CD4-positive, CD25-positive, alpha-beta regulatory T cell (primary cell): ENCODE measurements at regions not wholly inside any gene's neighbourhood (a gene's known extent, or its start where the extent isn't known, plus 50 kb on each side); places are given as distances from the start of the nearest gene placed in this dataset.

Source experiments
- ATAC-seq, 2 donors: fragments of 150-1000 bp; cut with Tn5 transposase; one replicate each; pipeline ENCODE4 v1.10.0; 2021; ENCODE audit warnings: low read depth in 2 of 2, moderate number of reproducible peaks in 2 of 2, moderate library complexity in 1 of 2
- DNase-seq, 3 donors: peaks; one replicate each; pipeline versions ENCODE4 v3.0.0 to v3.0.0-alpha.2; 2012 to 2022; ENCODE audit warnings: mixed read lengths in 1 of 3
- H3K27ac ChIP-seq: one replicate; pipeline ENCODE4 v1.7.0; 2013; ENCODE audit warnings: mild to moderate bottlenecking, low read length; ENCODE audit not compliant: insufficient read depth, poor library complexity, severe bottlenecking
- H3K27me3 ChIP-seq: one replicate; pipeline ENCODE4 v1.7.0; 2013; ENCODE audit warnings: low read length; ENCODE audit not compliant: control insufficient read depth, insufficient read depth
- H3K36me3 ChIP-seq: one replicate; pipeline ENCODE4 v1.7.0; 2013; ENCODE audit warnings: mild to moderate bottlenecking, low read length, moderate library complexity; ENCODE audit not compliant: control insufficient read depth, insufficient read depth
- H3K4me1 ChIP-seq: 2 replicates; pipeline ENCODE4 v1.7.0; 2013; ENCODE audit warnings: mild to moderate bottlenecking, low read length; ENCODE audit not compliant: insufficient read depth, control insufficient read depth, poor library complexity, severe bottlenecking
- H3K4me3 ChIP-seq: one replicate; pipeline ENCODE4 v1.7.0; 2013; ENCODE audit warnings: low read depth, mild to moderate bottlenecking, low read length, moderate library complexity
- H3K9me3 ChIP-seq, 2 experiments: 1 replicate in 1 of 2; 2 replicates in 1 of 2; pipeline ENCODE4 v1.7.0; 2013; ENCODE audit warnings: low read length in 2 of 2, mild to moderate bottlenecking in 1 of 2, moderate library complexity in 1 of 2; ENCODE audit not compliant: control insufficient read depth in 2 of 2
- H3K27ac Mint-ChIP-seq, 3 donors: one replicate each; pipeline ENCODE4 v1.8.0; 2020 to 2022; ENCODE audit warnings: mild to moderate bottlenecking in 3 of 3, mixed read lengths in 3 of 3, moderate library complexity in 2 of 3
- H3K27me3 Mint-ChIP-seq: one replicate; pipeline ENCODE4 v1.8.0; 2022; ENCODE audit warnings: mild to moderate bottlenecking, mixed read lengths
- H3K36me3 Mint-ChIP-seq: one replicate; pipeline ENCODE4 v1.8.0; 2020; ENCODE audit warnings: mixed read lengths
- H3K4me1 Mint-ChIP-seq, 4 donors: one replicate each; pipeline ENCODE4 v1.8.0; 2020 to 2022; ENCODE audit warnings: mixed read lengths in 4 of 4, mild to moderate bottlenecking in 1 of 4
- H3K4me3 Mint-ChIP-seq, 4 donors: one replicate each; pipeline ENCODE4 v1.8.0; 2020 to 2022; ENCODE audit warnings: mild to moderate bottlenecking in 4 of 4, mixed read lengths in 4 of 4, moderate library complexity in 3 of 4
- H3K9me3 Mint-ChIP-seq, 7 donors: one replicate each; pipeline ENCODE4 v1.8.0; 2020 to 2022; ENCODE audit warnings: mixed read lengths in 7 of 7, mild to moderate bottlenecking in 3 of 7, moderate library complexity in 2 of 7

DNA sequence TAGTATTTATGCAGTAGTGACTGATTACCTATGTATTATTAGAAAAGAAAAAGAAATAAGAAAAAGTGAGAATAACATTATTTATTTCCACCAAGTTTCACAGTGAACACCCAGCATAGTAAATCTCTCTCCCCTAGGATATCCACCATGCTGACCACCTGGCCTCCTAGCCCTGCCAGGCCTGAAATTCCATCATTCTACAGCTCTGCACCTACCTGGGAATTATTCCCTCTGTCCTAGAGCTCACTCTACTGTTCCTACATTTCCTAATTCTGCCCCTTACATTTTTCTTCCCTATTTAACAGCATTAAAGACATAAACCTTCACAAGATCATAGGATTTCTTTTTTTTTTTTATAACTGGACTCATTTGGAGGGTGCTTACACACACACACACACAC is 525.3 kb upstream of the PPP2R3A start:
- DNase-seq, result no peak
- Histone ChIP-seq H3K27ac (no peak overlapping the region), H3K27me3 (no peaks in the 10 kb centered on the region), H3K9me3 (no peaks in the 10 kb centered on the region), H3K4me3 (no peak overlapping the region), H3K4me1 (no peaks in the 10 kb centered on the region), H3K36me3 (no peaks in the 10 kb centered on the region)
- Mint-ChIP-seq H3K27me3 (peaks cover 4% of the 10 kb centered on the region), H3K4me1 (no peaks in the 10 kb centered on the region), H3K9me3 (peaks cover 0 to 4% (median 0%) of the 10 kb centered on the region in 7 donors), H3K36me3 (no peaks in the 10 kb centered on the region), H3K4me3 (no peak overlapping the region), H3K27ac (no peak overlapping the region)
- ATAC-seq, result no peak

DNA sequence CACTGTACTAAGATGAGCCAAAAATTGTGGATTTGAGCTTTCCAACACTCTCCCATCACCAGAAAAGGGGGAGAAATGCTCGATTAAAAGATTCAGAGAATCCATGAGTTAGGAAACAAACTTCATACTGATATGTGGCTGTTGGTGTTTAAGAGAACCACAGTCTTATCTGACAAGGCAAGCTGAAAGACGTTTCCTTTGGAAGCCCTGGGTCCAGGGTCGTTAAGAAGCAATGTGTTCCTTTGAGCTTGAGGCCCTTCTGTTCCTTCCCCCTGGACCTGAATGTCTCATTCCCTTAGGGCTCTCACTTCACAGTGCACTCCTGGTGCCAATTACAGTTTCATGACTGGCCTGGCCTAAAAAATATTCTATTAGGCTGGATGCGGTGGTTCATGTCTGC is 524.8 kb upstream of the PPP2R3A start:
- DNase-seq, result no peak
- Histone ChIP-seq H3K9me3 (no peaks in the 10 kb centered on the region), H3K27ac (no peak overlapping the region), H3K4me3 (no peak overlapping the region), H3K27me3 (no peaks in the 10 kb centered on the region), H3K4me1 (no peaks in the 10 kb centered on the region), H3K36me3 (no peaks in the 10 kb centered on the region)
- Mint-ChIP-seq H3K36me3 (no peaks in the 10 kb centered on the region), H3K4me3 (no peak overlapping the region), H3K4me1 (no peaks in the 10 kb centered on the region), H3K27me3 (peaks cover 4% of the 10 kb centered on the region), H3K27ac (no peak overlapping the region), H3K9me3 (peaks cover 0 to 4% (median 0%) of the 10 kb centered on the region in 7 donors)
- no peak for ATAC-seq

DNA sequence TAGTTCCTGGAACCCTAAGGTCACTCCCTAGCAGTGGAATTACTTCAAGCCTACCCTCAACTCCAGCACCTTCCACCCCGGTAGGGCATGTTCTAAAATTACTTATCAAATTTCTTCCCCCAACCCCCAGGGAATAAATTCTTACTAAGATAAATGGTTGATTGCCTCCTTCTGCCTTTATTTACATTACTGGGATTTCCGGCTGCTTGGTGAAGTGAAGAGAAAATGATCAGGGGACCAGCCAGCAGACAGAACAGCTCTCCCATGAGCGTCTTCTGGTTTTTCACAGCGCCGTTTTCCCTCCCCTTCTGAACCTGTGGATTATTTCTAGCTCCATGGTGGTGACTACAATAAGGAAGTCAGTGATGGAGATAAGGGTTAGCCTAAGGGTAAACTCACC is 521.5 kb upstream of the PPP2R3A start:
- Mint-ChIP-seq H3K9me3 (peaks cover 0 to 4% (median 0%) of the 10 kb centered on the region in 7 donors), H3K36me3 (no peaks in the 10 kb centered on the region), H3K27me3 (peaks cover 4% of the 10 kb centered on the region), H3K27ac (no peak overlapping the region), H3K4me3 (no peak overlapping the region), H3K4me1 (no peaks in the 10 kb centered on the region)
- Histone ChIP-seq H3K4me1 (no peaks in the 10 kb centered on the region), H3K4me3 (no peak overlapping the region), H3K9me3 (no peaks in the 10 kb centered on the region), H3K36me3 (no peaks in the 10 kb centered on the region), H3K27ac (no peak overlapping the region), H3K27me3 (no peaks in the 10 kb centered on the region)
- no peak for ATAC-seq
- DNase-seq, result no peak

DNA sequence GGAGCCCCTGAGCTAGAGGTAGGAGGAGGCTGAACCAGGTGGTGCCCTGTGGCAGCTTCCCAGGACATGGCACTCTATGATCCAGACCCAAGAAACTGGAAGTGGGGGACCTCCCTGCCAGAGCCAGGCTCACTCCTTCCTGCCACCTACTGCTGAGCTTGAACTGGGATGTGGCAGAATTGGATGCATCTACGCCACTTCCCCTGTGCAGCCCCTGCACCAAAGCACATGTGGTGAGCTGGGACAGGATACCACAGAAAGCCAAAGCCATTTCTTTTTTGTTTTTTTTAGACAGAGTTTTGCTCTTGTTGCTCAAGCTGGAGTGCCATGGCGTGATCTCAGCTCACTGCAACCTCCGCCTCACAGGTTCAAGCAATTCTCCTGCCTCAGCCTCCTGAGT is 518.0 kb upstream of the PPP2R3A start:
- no peak overlapping the region for H3K4me3 Mint-ChIP-seq
- no peak for DNase-seq

DNA sequence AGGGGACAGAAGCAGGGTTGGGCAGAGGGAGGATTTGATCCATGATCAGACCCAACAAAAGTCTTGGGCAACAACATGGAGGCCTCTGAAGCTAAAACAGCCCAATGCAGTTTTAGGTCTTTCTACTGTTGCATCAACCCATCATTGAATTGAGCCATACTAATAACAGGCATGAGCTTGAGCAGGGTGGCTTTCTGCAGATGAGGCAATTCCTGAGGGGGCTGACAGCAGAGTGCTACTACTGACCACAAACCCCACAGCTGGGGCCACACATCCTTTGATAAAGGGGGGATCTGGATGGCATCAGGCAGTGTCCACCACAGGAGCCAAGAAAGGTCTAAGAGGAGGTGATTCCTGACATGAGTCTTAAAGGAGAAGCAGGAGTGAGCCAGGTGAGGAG is 517.0 kb upstream of the PPP2R3A start:
- no peak for ATAC-seq
- H3K4me1 Mint-ChIP-seq, result no peaks in the 10 kb centered on the region

More for the DNA sequence above, 518.0 kb upstream of the PPP2R3A start:
- Mint-ChIP-seq H3K27me3 (no peaks in the 10 kb centered on the region), H3K9me3 (peaks cover 0 to 6% (median 0%) of the 10 kb centered on the region in 7 donors), H3K27ac (no peak overlapping the region), H3K36me3 (no peaks in the 10 kb centered on the region), H3K4me1 (no peaks in the 10 kb centered on the region)
- no peak overlapping the region for H3K27ac ChIP-seq
- no peaks in the 10 kb centered on the region for H3K27me3 ChIP-seq
- no peak overlapping the region for H3K4me3 ChIP-seq
- H3K9me3 ChIP-seq, result no peaks in the 10 kb centered on the region
- H3K4me1 ChIP-seq, result no peaks in the 10 kb centered on the region
- no peak for ATAC-seq
- H3K36me3 ChIP-seq, result no peaks in the 10 kb centered on the region

DNA sequence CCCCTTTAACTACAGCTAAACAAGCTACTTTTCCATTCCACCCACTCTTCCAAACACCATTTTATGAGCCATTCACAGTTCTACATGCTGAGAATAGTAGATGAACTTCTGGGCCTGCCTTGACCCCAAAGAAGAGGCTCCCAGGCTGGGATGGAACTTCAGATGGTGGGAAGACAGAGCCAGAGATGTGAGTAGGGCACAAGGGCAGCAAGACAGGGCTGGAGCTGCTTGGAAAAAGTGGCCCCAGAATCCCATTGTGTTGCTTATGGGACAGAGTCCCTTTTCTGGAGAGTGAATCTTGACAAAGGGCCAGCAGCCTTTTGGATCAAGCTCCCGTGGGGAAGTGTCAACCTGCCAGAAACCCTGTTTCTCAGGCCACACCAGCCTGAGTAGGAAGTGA is 516.5 kb upstream of the PPP2R3A start:
- H3K4me3 ChIP-seq, result no peak overlapping the region
- H3K9me3 ChIP-seq, result no peaks in the 10 kb centered on the region
- H3K27me3 Mint-ChIP-seq, result no peaks in the 10 kb centered on the region
- ATAC-seq, result no peak
- no peaks in the 10 kb centered on the region for H3K4me1 ChIP-seq
- H3K36me3 Mint-ChIP-seq, result no peaks in the 10 kb centered on the region
- H3K27me3 ChIP-seq, result no peaks in the 10 kb centered on the region
- DNase-seq, result no peak
- no peaks in the 10 kb centered on the region for H3K36me3 ChIP-seq
- H3K27ac ChIP-seq, result no peak overlapping the region
- H3K9me3 Mint-ChIP-seq, result peaks cover 0 to 4% (median 0%) of the 10 kb centered on the region in 7 donors
- H3K4me1 Mint-ChIP-seq, result no peaks in the 10 kb centered on the region
- no peak overlapping the region for H3K27ac Mint-ChIP-seq
- H3K4me3 Mint-ChIP-seq, result no peak overlapping the region

More for the DNA sequence above, 517.0 kb upstream of the PPP2R3A start:
- Mint-ChIP-seq H3K4me3 (no peak overlapping the region), H3K27me3 (no peaks in the 10 kb centered on the region), H3K36me3 (no peaks in the 10 kb centered on the region), H3K9me3 (peaks cover 0 to 4% (median 0%) of the 10 kb centered on the region in 7 donors), H3K27ac (no peak overlapping the region)
- Histone ChIP-seq H3K4me3 (no peak overlapping the region), H3K4me1 (no peaks in the 10 kb centered on the region), H3K27ac (no peak overlapping the region), H3K9me3 (no peaks in the 10 kb centered on the region), H3K27me3 (no peaks in the 10 kb centered on the region), H3K36me3 (no peaks in the 10 kb centered on the region)
- no peak for DNase-seq

DNA sequence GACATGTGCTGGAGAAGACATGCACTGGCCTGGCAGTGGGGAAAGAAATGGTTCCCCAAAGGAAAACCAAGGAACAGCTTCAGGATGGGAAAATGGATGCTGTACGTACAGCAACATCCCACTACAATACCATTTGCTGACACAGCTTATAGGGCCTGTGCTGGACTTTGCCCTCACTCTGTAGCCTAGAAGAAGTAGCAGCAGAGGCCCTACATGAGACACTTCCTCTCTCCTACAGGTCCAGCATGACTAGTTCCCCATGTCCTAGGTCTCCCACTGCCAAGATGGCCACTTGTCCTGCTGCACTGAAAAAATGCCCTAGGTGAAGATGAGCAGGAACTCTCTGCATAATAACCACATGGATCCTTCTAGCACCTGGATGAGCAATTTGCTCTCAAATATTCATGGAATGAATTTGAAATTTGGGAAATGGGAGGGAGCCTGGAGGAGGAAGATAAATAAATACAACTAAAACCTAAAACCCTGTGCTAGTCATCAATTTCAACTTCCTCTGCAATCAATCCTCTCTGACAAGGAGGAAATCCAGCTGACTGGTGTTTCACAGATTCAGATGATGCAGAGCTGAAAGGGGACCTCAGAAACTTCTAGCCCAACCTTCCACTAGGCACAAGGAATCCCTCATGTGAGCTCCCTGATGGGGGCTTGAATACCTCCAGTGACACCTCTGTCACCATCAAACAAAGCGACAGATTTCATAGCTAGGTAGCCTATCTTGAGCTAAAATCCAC is 514.3 kb upstream of the PPP2R3A start:
- no peak for ATAC-seq
- Mint-ChIP-seq H3K27me3 (no peaks in the 10 kb centered on the region), H3K9me3 (peaks cover 0 to 6% (median 0%) of the 10 kb centered on the region in 7 donors), H3K4me3 (no peak overlapping the region), H3K4me1 (no peaks in the 10 kb centered on the region), H3K27ac (no peak overlapping the region), H3K36me3 (no peaks in the 10 kb centered on the region)
- Histone ChIP-seq H3K9me3 (no peaks in the 10 kb centered on the region), H3K36me3 (no peaks in the 10 kb centered on the region), H3K4me3 (no peak overlapping the region), H3K27ac (no peak overlapping the region), H3K27me3 (no peaks in the 10 kb centered on the region), H3K4me1 (no peaks in the 10 kb centered on the region)
- no peak for DNase-seq

DNA sequence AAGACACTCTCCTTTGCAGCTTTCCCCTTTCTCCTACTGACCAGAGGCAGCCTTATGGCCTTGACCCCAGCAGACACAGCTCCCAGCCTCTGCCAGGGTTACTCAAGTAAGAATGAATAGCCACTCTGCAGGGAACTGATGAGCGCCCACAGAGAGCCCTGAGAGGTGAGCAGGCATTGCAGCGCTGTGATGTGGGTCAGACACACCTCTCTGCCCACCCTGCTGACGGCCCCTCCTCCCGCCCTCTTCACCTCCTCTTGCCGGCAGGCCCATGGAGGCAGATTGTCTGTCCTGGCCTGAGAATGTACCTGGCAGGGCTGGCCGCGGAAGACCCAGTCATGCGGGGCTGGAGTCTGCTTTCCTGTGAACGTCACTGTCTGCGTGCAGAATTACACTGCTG is 512.6 kb upstream of the PPP2R3A start:
- DNase-seq (no peak), ATAC-seq (no peak)
- Histone ChIP-seq H3K36me3 (no peaks in the 10 kb centered on the region), H3K27me3 (no peaks in the 10 kb centered on the region), H3K4me1 (no peaks in the 10 kb centered on the region), H3K4me3 (no peak overlapping the region), H3K9me3 (no peaks in the 10 kb centered on the region), H3K27ac (no peak overlapping the region)
- Mint-ChIP-seq H3K4me1 (no peaks in the 10 kb centered on the region), H3K27ac (no peak overlapping the region), H3K4me3 (no peak overlapping the region), H3K27me3 (no peaks in the 10 kb centered on the region), H3K9me3 (peaks cover 0 to 6% (median 0%) of the 10 kb centered on the region in 7 donors), H3K36me3 (no peaks in the 10 kb centered on the region)
